ENCODE measurements at regions not wholly inside any gene's neighbourhood (a gene's known extent, or its start where the extent isn't known, plus 50 kb on each side); places are given as distances from the start of the nearest gene placed in this dataset.

DNA sequence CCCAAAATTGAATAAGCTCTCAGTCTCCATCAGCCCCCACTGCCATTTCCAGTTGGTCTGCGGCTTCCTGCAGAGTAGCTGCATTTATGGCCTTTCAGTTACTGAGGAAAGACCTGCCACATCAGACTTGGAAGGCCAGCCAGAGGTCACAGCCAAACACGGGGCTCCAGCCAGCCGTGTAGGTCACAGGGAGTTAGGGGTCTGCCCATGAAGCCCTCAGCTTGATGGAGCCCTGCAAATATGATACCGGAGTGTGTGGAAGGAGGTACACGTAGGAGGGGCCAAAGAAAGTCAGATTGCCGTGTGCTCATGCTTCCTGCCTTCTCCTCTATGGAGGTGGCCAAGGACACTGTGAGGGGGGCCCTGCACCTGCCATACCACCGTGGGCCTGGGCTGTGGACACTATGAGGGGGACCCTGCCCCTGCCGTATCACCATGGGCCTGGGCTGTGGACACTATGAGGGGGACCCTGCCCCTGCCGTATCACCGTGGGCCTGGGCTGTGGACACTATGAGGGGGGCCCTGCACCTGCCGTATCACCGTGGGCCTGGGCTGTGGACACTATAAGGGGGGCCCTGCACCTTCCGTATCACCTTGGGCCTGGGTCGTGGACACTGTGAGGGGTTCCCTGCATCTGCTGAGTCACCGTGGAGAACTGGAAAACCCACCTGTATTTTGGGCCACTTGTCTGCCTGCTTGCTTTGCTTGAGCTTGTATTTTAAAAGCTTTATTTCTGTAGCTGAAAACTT, 335.7 kb upstream of the SHH start:
- DNase-seq: no peak

DNA sequence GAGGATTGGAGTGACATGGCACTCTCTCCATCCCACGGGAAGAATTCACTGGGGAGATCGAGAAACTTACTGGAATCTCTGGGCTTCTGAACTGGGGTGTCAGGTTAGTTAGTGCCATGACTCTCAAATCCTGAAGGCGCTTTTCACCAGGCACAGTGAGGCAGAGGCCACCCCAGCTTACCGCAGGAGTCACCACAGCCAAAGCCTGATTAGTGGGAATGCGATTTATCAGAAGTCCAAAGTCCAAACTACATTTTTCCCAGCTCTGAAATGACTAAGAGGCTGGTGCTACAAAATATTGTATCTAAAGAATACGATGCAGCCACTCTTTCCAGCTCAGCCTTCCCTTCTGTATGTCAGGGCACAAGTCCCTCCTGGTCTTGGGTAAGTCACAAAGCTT, 334.8 kb upstream of the SHH start:
- no peak for DNase-seq

DNA sequence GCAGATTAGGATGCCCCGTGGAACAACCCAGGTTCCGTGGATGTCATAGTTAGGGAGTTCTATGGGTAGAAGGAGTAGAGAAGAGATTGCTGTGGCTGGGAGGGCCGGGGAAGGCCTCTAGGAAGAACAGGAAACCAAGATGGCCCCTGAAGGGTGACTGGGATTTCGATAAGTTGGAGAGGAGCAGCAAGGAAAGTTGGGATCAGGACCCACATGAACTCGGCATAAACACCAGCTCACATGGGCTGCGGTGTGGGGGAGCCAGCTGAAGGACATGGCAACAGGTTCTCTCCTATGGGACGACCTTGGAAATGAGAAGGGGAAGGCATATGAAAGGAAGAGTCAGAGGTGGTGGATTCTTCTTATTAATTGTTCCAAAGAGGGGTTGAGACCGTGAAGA, 333.7 kb upstream of the SHH start:
- no peak for DNase-seq

DNA sequence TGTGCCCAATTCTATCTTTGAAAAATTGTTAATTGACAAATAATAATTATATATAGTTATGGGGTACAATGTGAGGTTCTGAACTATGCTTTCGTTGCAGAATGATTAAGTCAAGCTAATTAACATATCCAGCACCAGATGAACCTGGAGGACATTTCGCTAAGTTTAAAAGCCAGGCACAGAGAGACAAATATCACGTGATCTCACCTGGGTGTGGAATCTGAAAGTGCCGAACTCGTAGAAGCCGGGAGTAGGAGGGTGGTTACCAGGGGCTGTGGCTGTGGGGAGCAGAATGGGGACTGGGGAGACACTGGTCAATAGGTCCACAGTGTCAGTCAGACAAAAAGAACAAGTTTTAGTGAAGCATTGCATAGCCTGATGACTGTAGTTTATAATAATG, 332.9 kb upstream of the SHH start:
- no peak for DNase-seq

DNA sequence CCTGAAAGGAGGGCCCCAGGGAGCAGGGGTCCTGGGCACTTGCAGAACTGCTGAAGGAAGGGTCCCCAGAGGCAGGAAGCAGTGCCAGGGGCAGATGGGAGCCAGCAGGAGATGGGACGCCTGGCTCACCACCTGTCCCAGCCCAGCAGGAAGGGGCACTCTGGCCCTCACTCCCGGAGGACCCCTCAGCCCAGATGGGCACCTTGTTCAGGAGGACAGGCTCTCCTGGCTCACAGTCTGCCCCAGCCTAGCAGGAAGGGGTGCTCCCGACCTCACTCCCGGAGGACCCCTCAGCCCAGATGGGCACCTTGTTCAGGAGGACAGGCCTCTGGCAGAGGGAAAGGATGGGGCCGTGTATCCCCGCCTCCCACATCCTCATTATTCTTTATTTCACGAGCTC, 331.4 kb upstream of the SHH start:
- no peak for DNase-seq

DNA sequence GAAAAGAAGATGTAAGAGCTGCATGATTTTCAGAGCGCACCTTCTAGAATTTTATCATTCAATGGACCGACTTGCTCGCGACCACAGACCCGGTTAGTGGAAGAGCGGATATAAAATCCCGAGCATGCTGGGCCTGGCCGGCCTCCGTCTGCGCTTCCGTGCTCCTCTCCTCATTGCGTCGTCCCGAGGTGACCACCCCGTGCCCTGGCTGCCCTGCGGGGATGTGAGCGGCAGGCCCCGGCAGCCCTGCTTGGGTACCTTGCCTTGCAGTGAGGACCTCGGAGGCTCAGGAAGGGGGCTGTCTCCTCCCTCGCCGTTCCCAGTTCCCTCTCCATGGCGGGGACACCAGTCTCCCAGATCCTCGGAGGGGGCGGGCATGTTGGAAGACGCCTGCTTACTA, 330.9 kb upstream of the SHH start:
- DNase-seq: no peak

DNA sequence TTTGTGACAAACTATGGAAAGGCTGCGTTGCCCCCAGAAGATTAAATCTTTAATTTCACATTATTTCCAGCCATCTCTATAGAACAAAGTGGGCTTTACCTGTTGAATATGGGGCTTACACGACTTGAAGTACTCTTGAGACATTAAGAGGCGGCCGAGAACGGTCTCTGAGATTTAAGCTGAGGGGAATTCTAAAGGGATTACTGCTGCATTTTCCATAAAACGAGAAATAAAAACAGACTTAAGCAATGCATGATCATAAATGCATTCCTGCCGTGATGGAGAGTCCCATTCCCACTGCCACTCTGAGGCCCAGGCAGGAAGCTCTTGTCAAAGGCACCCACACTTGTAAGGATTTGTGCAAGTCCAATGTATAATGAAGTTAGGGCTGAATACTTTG, 329.7 kb upstream of the SHH start:
- DNase-seq: no peak

DNA sequence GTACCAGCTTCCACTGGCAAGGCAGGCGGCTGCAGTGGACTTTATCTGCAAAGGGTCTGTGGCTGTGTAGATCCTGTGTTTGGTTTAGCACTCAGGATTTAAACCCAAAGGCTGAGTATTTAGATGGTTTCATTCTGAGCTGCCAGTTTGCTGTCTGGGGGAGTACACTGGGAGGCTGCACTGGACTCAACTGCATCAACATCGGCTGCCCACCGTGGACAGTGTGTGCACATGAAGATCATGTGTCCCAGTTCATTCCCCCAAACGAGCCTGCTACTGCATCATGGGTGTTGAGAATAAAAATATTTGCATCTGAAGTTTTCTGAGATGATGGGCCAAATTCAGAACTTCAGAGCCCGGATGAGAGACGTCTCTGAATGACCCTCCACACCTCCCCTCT, 328.6 kb upstream of the SHH start:
- DNase-seq: no peak

DNA sequence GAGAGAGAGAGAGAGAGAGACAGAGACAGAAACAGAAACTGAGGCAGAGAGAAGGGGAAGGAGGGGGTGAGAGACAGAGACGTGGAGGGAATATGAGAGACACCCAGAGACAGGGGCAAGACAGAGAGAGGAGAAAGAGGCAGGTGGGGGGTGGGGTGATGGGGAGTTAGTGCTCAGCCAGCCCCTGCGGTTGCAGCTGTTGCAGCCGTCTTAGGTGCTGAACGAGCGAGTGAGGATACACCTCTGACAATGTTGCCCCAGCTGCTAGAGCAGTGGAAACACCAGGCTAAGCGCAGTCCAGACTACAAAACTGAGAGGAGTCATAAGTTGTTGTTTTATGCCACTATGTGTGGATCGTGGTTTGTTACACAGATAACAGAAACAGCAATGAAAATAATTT, 328.2 kb upstream of the SHH start:
- no peak for DNase-seq

DNA sequence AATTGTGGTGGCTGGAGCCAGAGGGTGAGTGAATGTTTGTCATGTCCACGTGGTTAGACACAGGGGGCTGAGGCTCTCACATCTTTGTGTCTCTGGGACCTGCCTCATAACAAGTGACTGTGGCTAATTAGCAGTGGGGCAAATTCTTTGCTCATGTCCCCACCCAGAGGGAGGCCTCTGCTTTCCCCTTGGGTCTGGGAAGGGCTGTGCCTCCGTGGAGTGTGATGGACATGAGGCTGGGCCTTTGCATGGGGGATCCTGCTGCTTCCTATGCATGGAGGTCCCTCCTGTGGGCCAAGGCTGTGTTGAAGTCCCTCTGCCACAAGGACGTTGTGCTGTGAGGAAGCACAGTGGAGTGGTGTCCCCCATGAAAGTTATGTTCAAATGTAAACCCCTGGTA, 327.4 kb upstream of the SHH start:
- no peak for DNase-seq

DNA sequence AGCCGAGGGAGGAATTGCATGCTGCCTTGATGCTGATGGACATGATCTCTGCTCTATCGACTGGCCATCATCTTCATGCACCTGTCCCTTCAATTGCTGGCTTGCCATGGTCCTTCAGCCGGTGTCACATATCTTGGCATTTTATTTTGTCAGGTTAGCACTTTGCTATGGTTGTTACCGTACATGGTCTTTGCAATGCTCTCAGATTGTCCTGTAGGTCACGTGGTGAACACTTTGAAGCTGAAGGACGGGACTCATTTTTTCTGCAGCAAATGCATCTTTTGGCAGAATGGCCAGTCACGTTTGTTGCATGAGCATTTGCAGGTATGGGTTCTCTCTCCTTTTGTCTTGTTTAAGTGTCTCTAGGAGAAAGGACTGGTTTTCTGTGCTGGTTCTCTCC, 326.8 kb upstream of the SHH start:
- DNase-seq: no peak

DNA sequence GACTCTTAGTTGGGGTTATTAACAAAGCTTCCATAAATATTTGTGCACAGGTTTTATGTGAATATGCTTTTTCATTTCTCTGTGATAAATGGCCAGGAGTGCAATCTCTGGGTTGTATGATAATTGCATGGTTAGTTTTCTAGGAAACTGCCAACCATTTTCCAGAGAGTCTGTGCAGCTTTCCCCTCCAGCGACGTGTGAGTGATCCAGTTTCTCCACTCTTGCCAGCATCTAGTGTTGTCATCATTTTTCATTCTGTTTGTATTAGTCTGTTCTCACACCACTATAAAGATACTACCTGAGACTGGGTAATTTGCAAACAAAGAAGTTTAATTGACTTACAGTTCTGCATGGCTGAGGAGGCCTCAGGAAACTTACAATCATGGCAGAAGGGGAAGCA, 319.6 kb upstream of the SHH start:
- no peak for DNase-seq

DNA sequence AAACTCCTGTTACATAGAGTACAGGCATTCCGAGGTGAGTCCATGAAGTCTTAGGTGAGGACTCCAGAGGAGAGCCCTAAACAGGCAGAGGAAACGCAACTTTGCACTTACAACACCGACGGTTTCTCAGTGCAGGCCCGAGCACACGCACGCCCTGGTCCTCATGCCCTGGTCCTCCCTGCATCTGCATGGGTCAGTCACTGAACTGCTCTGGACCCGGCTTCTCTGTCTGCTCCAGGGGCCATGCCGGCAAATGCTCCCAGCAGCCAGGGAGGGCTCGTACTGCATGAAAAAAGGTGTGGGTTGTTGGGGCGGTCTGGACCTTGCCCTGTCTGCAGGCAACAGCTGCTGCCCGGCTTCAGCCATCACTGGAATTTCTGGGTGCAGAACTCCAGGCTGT, 317.3 kb upstream of the SHH start:
- no peak for DNase-seq

DNA sequence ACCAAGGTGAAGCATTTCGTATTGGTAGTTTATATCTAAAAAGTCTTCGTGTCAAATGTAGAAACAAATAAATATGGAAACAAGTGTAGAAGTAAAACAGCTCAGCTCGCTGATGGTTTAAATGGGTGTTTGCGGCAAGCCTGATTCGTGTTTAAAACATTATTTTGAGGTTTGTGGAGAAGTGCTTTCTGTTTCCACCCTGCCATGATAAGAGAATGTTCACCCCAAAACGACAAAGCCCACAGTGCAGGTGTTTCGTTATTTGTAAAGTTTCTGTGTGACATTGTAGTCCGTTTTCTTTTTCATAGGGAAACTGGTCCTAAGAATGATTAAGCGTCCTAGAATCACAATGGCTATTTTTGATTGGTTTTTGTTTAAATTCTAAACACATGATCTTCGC, 316.2 kb upstream of the SHH start:
- no peak for DNase-seq

DNA sequence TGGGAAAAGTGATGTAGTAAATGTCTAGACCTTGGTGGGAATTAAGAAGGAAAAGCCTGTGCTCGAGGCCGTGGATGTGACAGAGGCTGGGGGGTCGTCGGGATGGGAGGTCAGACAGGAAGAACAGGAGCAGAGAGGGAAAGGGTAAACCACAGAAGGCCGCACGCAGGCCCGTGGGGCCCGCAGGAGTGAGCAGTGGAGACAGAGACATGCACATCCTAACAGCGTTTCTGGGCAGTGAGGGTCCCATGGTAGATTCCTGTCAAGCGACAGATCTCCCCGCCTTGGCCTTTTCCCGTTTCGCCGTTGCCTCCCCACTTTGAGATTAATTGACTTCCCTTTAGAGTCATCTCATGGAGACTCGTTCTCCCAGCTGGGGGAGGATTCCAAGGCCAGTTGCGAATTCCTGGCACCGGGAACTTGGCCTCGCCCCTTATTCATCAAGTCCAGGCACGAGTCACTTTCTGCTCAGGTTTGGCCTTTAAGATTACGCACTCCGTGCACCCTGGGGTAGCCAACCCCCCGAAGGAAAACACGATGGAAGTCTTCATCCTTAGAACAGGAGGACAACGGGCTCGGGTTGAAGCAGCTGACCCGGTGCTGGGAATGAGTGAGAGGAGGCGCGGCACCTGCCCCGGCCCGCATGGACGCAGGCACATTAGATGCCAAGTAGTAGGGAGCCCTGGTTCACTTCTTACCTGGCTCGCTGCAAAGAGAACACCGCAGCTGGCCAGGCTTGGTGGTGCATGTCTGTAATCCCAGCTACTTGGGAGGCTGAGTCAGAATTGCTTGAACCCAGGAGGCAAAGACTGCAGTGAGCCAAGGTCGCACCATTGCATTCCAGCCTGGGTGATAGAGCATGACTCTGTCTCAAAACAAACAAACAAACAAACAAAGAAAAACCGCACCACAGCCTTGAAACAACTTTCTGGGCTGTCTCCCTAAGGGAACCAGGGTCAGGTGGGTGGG, 315.2 kb upstream of the SHH start:
- no peak for DNase-seq

DNA sequence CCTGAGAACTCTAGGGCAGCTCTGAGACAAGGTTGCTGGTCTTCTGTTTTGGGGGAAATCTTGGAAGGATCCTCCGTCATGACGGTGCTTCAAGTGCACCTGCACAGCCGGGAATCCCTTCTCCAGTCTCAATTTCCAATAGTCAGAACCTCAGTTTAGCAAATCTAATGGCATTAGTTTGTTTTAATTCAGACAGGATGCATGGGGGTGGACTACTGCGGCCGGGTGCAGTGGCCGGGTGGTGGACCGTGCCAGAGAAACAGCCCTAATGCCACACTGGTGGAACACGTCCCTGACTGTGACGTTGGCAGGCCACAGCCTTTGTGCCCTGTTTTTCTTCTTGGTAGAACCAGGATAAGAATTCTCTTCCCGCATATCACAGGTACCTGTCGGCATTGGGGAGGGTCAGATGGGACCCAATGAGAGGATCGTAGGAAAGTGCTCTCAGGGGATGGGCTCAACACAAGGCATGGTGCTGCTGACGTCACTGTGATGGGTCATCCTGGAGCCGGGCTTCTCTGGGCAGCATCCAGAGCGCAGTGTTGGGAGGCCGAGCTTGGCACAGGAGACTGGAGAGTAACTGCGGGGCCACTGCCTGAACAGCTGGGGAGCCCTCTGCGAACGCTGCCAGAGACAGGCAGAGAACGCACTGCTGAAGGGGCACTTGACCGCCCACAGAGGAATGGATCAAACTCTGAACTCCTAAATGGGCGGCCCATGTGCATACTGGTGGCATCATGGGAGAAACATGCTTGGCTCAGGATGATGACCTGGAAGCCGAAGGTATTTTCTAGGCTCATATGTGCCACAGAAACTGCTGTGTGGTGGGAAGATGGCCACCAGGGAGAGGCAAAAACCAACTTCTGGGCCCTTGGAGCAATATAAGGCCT, 313.8 kb upstream of the SHH start:
- no peak for DNase-seq

DNA sequence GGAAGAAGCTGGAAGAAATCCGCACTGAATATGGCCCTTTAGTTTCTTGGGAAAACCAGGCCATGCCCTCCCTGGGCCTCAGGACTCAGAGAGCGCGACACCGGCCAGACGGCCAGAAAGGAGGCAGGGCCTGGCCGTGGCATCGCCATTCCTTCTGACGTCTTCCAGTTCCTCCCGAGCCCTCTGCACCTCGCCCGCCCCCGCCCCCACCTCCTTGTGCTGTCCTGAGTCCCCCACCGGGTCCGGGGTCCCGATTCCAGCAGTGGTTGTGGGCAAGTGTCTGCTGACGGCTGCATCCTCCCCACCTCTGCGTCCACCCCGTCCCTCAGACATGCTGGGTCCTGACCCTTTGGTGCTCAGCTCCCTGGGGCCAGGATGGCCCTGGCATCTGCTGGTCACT, 312.1 kb upstream of the SHH start:
- no peak for DNase-seq

DNA sequence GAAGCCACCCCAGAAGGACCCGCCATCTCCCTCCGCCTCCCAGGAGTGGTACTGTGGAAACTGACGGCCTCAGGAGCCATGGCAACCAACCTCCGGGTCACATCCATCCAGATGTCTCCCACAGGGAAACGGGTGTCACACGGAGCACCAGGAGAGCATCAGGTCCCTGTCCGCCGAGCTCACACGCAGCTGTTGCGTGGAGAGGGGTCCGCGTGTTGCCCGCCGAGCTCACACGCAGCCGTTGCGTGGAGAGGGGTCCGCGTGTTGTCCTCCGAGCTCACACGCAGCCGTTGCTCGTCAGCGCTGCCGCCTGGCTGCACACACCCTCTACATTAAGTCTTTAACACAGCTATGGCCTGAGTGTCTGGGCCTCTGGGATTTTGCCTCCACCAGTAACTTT, 311.1 kb upstream of the SHH start:
- no peak for DNase-seq

DNA sequence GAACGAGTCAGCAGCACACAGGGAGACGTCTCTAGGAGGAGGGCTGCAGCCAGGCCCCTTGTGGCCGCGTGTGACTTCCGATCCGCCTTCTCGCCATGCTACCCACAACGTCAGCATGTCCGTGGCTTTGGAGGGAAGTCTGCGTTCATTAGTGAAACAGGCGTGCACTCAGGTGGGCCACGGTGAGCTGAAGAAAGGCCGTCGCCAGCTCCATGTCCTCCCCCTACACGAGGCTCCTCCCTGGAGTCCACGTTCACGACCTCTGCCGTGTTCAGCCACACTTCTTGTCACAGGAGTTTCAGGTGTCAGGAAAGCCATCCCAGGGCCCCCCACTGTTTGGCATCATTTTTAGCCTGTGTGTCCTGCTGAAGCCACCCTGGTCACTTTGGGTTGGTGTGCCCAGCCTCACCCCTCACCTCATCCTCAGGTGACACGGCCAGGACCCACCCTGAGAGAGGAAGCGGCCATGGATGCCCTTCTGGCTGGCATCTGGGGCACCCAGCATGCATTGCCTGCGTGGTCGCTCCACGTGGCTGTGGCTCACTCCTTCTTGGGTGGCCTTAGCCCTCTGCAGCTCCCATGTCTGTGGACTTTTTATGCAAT, 310.6 kb upstream of the SHH start:
- DNase-seq: no peak

DNA sequence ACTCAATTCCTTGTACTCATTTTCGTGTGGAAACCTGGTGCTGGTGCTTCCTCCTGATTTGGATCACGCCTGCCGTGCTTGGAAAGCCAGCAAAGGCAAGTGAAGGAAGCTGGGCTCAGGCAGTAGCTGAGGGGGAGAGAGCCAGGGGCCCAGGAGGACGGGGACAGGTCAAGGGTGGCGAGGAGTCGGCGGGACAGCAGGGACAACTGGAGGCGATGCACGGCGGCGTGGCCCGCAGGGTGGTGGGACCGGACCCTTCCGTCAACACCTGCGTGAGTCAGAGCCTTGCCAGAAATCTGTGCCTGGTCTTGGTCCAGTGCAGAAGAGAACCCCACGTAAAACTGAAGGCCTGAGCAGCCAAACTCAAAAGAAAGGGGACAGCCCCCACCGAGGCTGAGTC, 309.7 kb upstream of the SHH start:
- DNase-seq: no peak

DNA sequence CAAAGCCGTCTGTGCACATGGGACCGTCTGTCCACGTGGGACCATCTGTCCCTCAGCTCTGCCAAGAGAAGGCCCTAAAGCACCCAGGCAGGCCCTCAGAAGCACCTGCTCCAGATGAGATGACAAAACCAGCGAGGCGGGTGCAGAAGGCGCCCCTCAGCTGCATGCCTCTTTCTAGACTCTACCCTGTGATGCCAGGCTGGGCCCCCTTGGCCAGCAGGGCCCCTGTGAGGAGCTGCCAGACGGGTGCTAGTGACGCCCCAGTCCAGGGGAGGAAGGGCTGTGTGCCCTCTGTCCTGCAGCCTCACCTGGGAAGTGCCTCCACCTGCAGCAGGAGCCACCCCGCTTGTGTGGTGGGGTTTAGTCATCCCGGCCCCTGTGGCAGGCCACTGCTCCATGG, 309.2 kb upstream of the SHH start:
- no peak for DNase-seq

DNA sequence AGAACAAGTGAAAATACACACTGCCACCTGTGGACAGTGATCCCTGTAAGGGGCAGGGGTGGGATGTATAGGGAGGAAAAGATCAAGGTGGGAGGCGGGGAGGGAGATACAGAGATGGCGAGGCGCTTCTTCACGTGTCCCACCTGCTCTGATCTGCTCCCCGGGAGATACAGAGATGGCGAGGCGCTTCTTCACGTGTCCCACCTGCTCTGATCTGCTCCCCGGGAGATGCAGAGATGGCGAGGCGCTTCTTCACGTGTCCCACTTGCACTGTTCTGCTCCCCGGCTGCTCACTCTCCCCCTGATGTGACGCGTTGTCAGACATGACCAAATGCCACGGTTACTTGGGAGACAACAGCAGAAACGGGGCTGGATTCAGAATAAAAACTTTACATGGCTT, 308.3 kb upstream of the SHH start:
- no peak for DNase-seq

DNA sequence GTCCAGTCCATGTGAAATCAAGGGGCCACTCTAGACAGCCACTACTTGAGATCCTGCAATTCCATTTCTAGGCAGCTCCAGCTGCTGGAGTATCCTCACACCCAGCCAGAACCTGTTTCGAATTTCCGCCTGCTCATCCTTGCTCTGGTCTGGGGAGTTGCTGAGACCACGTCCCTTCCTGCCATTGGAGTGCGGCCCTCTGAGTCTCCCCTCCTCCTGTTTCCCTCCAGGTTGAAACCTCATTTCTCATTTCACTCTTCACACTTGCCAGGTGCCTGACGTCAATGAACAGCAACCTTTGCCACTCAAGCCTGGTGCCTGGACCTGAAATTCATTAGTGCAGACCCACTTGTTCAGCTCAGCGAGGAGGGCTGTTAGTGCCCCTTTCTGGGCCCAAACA, 307.5 kb upstream of the SHH start:
- no peak for DNase-seq

Data from hematopoietic multipotent progenitor cell treated with erythropoietin and hydrocortisone succinate and interleukin-3 and kit ligand, for 8 days (in vitro differentiated cells).